ENCODE measurements at regions not wholly inside any gene's neighbourhood (a gene's known extent, or its start where the extent isn't known, plus 50 kb on each side); places are given as distances from the start of the nearest gene placed in this dataset.

- DNase-seq, result no peak
- H3K4me3 ChIP-seq, result no peak overlapping the region
- TF ChIP-seq, protein P1, sequence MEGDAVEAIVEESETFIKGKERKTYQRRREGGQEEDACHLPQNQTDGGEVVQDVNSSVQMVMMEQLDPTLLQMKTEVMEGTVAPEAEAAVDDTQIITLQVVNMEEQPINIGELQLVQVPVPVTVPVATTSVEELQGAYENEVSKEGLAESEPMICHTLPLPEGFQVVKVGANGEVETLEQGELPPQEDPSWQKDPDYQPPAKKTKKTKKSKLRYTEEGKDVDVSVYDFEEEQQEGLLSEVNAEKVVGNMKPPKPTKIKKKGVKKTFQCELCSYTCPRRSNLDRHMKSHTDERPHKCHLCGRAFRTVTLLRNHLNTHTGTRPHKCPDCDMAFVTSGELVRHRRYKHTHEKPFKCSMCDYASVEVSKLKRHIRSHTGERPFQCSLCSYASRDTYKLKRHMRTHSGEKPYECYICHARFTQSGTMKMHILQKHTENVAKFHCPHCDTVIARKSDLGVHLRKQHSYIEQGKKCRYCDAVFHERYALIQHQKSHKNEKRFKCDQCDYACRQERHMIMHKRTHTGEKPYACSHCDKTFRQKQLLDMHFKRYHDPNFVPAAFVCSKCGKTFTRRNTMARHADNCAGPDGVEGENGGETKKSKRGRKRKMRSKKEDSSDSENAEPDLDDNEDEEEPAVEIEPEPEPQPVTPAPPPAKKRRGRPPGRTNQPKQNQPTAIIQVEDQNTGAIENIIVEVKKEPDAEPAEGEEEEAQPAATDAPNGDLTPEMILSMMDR (IDR thresholded peaks at IDR 0.05), result peak; percentile 22 to 26
- H3K4me1 ChIP-seq, result peaks cover 0 to 4% (median 0%) of the 10 kb centered on the region in 4 donors
- H3K27me3 ChIP-seq, result peaks cover 0 to 6% of the 10 kb centered on the region in 2 donors
- no peaks in the 10 kb centered on the region for H3K9me3 ChIP-seq
- intact Hi-C loops (cut with DNase I; ENCODE audit: low total_unique reads), result no loop called here
- no peaks in the 10 kb centered on the region for H3K36me3 ChIP-seq
- H3K27ac ChIP-seq, result no peak overlapping the region
Measured at GRCh38 chr1:2914702-2915101, 106.6 kb upstream of the ACTRT2 start.

- DNase-seq, result no peak
- H3K36me3 ChIP-seq, result no peaks in the 10 kb centered on the region
- TF ChIP-seq, protein P1 (IDR thresholded peaks at IDR 0.05), result no peak
- no peak overlapping the region for H3K4me3 ChIP-seq
- intact Hi-C loops (cut with DNase I; ENCODE audit: low total_unique reads), result no loop called here
- H3K27me3 ChIP-seq, result peaks cover 0 to 11% of the 10 kb centered on the region in 2 donors
- no peak overlapping the region for H3K27ac ChIP-seq
- peaks cover 0 to 4% (median 0%) of the 10 kb centered on the region in 4 donors for H3K4me1 ChIP-seq
- H3K9me3 ChIP-seq, result no peaks in the 10 kb centered on the region
Measured at GRCh38 chr1:2916153-2916552, 105.1 kb upstream of the ACTRT2 start.

- TF ChIP-seq, protein P1 (IDR thresholded peaks at IDR 0.05), result no peak
Measured at GRCh38 chr1:2916706-2917105, 104.6 kb upstream of the ACTRT2 start.

DNA sequence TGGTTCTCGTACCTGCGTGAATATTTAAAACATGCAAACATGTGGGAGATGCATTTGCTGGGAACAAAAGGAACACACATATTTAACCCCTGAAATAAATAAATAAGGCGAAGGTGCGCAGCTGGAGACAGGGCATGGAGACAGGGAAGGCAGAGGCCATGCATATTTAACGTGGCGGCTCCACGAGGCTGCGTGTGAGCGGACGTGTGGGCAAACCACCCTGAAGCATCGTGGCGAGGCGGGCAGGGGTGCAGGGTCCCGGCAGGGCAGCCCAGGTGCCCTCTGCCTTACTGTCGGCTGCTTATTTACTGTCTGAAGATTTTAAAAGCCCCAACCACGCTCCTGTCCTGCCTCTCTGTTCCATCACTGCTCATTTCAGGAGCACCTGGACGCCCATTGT is 104.0 kb upstream of the ACTRT2 start:
- intact Hi-C loops (cut with DNase I; ENCODE audit: low total_unique reads), result no loop called here
- H3K27me3 ChIP-seq, result peaks cover 0 to 11% of the 10 kb centered on the region in 2 donors
- H3K4me1 ChIP-seq, result peaks cover 0 to 7% (median 6%) of the 10 kb centered on the region in 4 donors
- no peak for DNase-seq
- H3K27ac ChIP-seq, result no peak overlapping the region
- TF ChIP-seq, protein P1 (IDR thresholded peaks at IDR 0.05), result no peak
- H3K4me3 ChIP-seq, result no peak overlapping the region
- H3K9me3 ChIP-seq, result no peaks in the 10 kb centered on the region
- no peaks in the 10 kb centered on the region for H3K36me3 ChIP-seq

More at GRCh38 chr1:2916706-2917105, 104.6 kb upstream of the ACTRT2 start:
- no peak for DNase-seq
- Histone ChIP-seq H3K4me3 (no peak overlapping the region), H3K27ac (no peak overlapping the region), H3K36me3 (no peaks in the 10 kb centered on the region), H3K27me3 (peaks cover 0 to 11% of the 10 kb centered on the region in 2 donors), H3K4me1 (peaks cover 0 to 4% (median under 1%) of the 10 kb centered on the region in 4 donors), H3K9me3 (no peaks in the 10 kb centered on the region)
- intact Hi-C loops (cut with DNase I; ENCODE audit: low total_unique reads), result no loop called here

- Histone ChIP-seq H3K4me1 (peaks cover 0 to 15% (median 9%) of the 10 kb centered on the region in 4 donors), H3K27ac (no peak overlapping the region), H3K36me3 (no peaks in the 10 kb centered on the region), H3K4me3 (no peak overlapping the region), H3K9me3 (no peaks in the 10 kb centered on the region), H3K27me3 (peaks cover 0 to 5% of the 10 kb centered on the region in 2 donors)
- intact Hi-C loops (cut with DNase I; ENCODE audit: low total_unique reads), result no loop called here
- DNase-seq, result no peak
- TF ChIP-seq, protein P1 (IDR thresholded peaks at IDR 0.05), result no peak
Measured at GRCh38 chr1:2918441-2918840, 102.8 kb upstream of the ACTRT2 start.

DNA sequence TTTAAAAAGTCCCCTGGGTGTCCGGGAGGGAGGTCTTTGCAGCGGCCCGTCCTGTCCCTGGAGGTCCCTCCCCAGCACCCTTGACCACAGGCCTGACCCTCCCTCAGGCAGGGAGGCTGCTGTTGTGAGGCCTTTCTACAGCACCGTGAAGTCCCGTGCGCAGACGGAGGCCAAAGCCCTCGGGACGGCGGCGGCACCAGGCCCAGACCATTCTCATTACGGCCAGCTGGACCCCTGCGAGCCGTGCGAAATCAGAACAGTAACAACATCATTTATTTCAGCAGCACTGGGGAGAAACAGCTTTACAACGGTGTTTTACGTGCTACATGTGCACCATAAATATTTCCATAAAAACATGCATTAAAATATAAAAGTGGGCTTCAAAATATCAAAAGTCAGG is 101.4 kb upstream of the ACTRT2 start:
- intact Hi-C loops (cut with DNase I; ENCODE audit: low total_unique reads), result no loop called here
- no peak overlapping the region for H3K4me3 ChIP-seq
- H3K27ac ChIP-seq, result no peak overlapping the region
- no peaks in the 10 kb centered on the region for H3K9me3 ChIP-seq
- TF ChIP-seq, protein P1 (IDR thresholded peaks at IDR 0.05), result no peak
- H3K4me1 ChIP-seq, result peaks cover 0 to 15% (median 9%) of the 10 kb centered on the region in 4 donors
- H3K27me3 ChIP-seq, result peaks cover 0 to 5% of the 10 kb centered on the region in 2 donors
- no peak for DNase-seq
- no peaks in the 10 kb centered on the region for H3K36me3 ChIP-seq
